Hypothalamus (tissue), 51 donors: ENCODE measurements at regions not wholly inside any gene's neighbourhood (a gene's known extent, or its start where the extent isn't known, plus 50 kb on each side); places are given as distances from the start of the nearest gene placed in this dataset.
"Not testable (repeated sequence)": the region's sequence is repeated elsewhere in the genome, so short reads cannot be mapped to it uniquely, and the experiment has no call there.

ENCODE experiments used
- DNase-seq, 51 donors: peaks; one replicate each; lab custom pipeline; 2025; lab: John Stamatoyannopoulos, UW

GRCh38 chr1:70490153-70490552, 79.1 kb downstream of the CTH start:
- DNase-seq: no peak

GRCh38 chr1:70495370-70495769, 84.3 kb downstream of the CTH start:
- no peak for DNase-seq

- DNase-seq: no peak
Measured at GRCh38 chr1:70496181-70496580, 85.1 kb downstream of the CTH start.

- no peak for DNase-seq
Measured at GRCh38 chr1:70497152-70497551, 86.1 kb downstream of the CTH start.

GRCh38 chr1:70498666-70499065, 87.6 kb downstream of the CTH start:
- no peak for DNase-seq

- no peak for DNase-seq
Measured at GRCh38 chr1:70499695-70500094, 88.6 kb downstream of the CTH start.

- no peak for DNase-seq
Measured at GRCh38 chr1:70503358-70503757, 92.3 kb downstream of the CTH start.

GRCh38 chr1:70504176-70504820, 93.2 kb downstream of the CTH start:
- no peak for DNase-seq

GRCh38 chr1:70504821-70505193, 93.7 kb downstream of the CTH start:
- DNase-seq: peak in 4 of 51 donors; percentile 0 to 9 (median 2)

GRCh38 chr1:70507991-70508390, 96.9 kb downstream of the CTH start:
- not testable (repeated sequence) for DNase-seq

- peak in 1 of 51 donors; percentile 22 for DNase-seq
Measured at GRCh38 chr1:70509996-70510876, 99.2 kb downstream of the CTH start.

- no peak for DNase-seq
Measured at GRCh38 chr1:70517444-70517843, 106.4 kb downstream of the CTH start.

- DNase-seq: no peak
Measured at GRCh38 chr1:70518106-70518505, 107.0 kb downstream of the CTH start.

GRCh38 chr1:70528590-70529333, 117.7 kb downstream of the CTH start:
- DNase-seq: peak in 12 of 51 donors; percentile 0 to 33 (median 4)

GRCh38 chr1:70536708-70537366, 125.8 kb downstream of the CTH start:
- no peak for DNase-seq

GRCh38 chr1:70537788-70538187, 126.7 kb downstream of the CTH start:
- DNase-seq: no peak

- DNase-seq: no peak
Measured at GRCh38 chr1:70542030-70542429, 131.0 kb downstream of the CTH start.

- no peak for DNase-seq
Measured at GRCh38 chr1:70542856-70543255, 131.8 kb downstream of the CTH start.

GRCh38 chr1:70546726-70547125, 135.7 kb downstream of the CTH start:
- DNase-seq: no peak

- no peak for DNase-seq
Measured at GRCh38 chr1:70552662-70553566, 141.8 kb downstream of the CTH start.
